PC-9 (cell line): ENCODE measurements at regions not wholly inside any gene's neighbourhood (a gene's known extent, or its start where the extent isn't known, plus 50 kb on each side); places are given as distances from the start of the nearest gene placed in this dataset.

ENCODE experiments used
- CTCF ChIP-seq: fragments of 200-600 bp; sonication (generic); conservative IDR thresholded peaks from 2 replicates; pipeline ENCODE4 v1.6.1; 2017; ENCODE audit warnings: mixed run types, antibody characterized with exemption, mild to moderate bottlenecking, moderate library complexity
- EZH2 ChIP-seq: fragments of 200-600 bp; sonication (generic); IDR thresholded peaks from 2 replicates; pipeline ENCODE4 v1.8.0; 2017; ENCODE audit warnings: antibody characterized with exemption, low read depth

GRCh38 chr18:21949326-21950015 is 208.9 kb downstream of the MIB1 start:
- TF ChIP-seq CTCF = no peak
- no peak for TF ChIP-seq EZH2
